GM19351 (cell line): ENCODE measurements at regions not wholly inside any gene's neighbourhood (a gene's known extent, or its start where the extent isn't known, plus 50 kb on each side); places are given as distances from the start of the nearest gene placed in this dataset.

Experiments used
- ATAC-seq: cut with Tn5 transposase; IDR thresholded peaks from one replicate; pipeline ENCODE4 v1.9.1; 2021; ENCODE audit warnings: mild to moderate bottlenecking, moderate library complexity; ENCODE audit not compliant: unreplicated experiment

- no peak for ATAC-seq
Observed at GRCh38 chr5:125042261-125042890, 295.9 kb upstream of the ZNF608 start.

- no peak for ATAC-seq
Observed at GRCh38 chr5:125043781-125044391, 297.4 kb upstream of the ZNF608 start.

GRCh38 chr5:125044491-125045282 lies 298.2 kb upstream of the ZNF608 start:
- ATAC-seq: no peak

GRCh38 chr5:125045646-125046045 lies 299.2 kb upstream of the ZNF608 start:
- no peak for ATAC-seq

GRCh38 chr5:125046838-125047237 lies 300.4 kb upstream of the ZNF608 start:
- no peak for ATAC-seq

- ATAC-seq: no peak
Observed at GRCh38 chr5:125047871-125048270, 301.4 kb upstream of the ZNF608 start.

GRCh38 chr5:125049721-125050702 lies 303.6 kb upstream of the ZNF608 start:
- no peak for ATAC-seq

GRCh38 chr5:125050926-125051325 lies 304.5 kb upstream of the ZNF608 start:
- ATAC-seq: no peak

GRCh38 chr5:125052584-125052983 lies 306.1 kb upstream of the ZNF608 start:
- no peak for ATAC-seq

- ATAC-seq: no peak
Observed at GRCh38 chr5:125053179-125053578, 306.7 kb upstream of the ZNF608 start.

- no peak for ATAC-seq
Observed at GRCh38 chr5:125054146-125054545, 307.7 kb upstream of the ZNF608 start.

- no peak for ATAC-seq
Observed at GRCh38 chr5:125056671-125057485, 310.4 kb upstream of the ZNF608 start.

- no peak for ATAC-seq
Observed at GRCh38 chr5:125057912-125058826, 311.7 kb upstream of the ZNF608 start.

GRCh38 chr5:125059255-125060002 lies 313.0 kb upstream of the ZNF608 start:
- no peak for ATAC-seq

GRCh38 chr5:125061726-125062125 lies 315.3 kb upstream of the ZNF608 start:
- no peak for ATAC-seq

GRCh38 chr5:125064621-125065438 lies 318.4 kb upstream of the ZNF608 start:
- ATAC-seq: no peak

GRCh38 chr5:125065741-125066140 lies 319.3 kb upstream of the ZNF608 start:
- ATAC-seq: no peak
